Skeletal muscle satellite cell (primary cell): ENCODE measurements at regions not wholly inside any gene's neighbourhood (a gene's known extent, or its start where the extent isn't known, plus 50 kb on each side); places are given as distances from the start of the nearest gene placed in this dataset.
A peak's percentile ranks its signal among the peaks of the same experiment; 100 is the strongest.
"Not testable (repeated sequence)": the region's sequence is repeated elsewhere in the genome, so short reads cannot be mapped to it uniquely, and the experiment has no call there.

ENCODE experiments used
- H3K27me3 ChIP-seq: 2 replicates; pipeline ENCODE4 v1.7.0; 2013; ENCODE audit warnings: low read length; ENCODE audit not compliant: control insufficient read depth, insufficient read depth
- H3K36me3 ChIP-seq: 2 replicates; pipeline ENCODE4 v1.7.0; 2013; ENCODE audit warnings: mild to moderate bottlenecking, control low read depth, low read length; ENCODE audit not compliant: insufficient read depth
- H3K4me1 ChIP-seq: 2 replicates; pipeline ENCODE4 v1.7.0; 2013; ENCODE audit warnings: low read length; ENCODE audit not compliant: control insufficient read depth, insufficient read depth
- H3K4me2 ChIP-seq: 2 replicates; pipeline ENCODE4 v1.7.0; 2013; ENCODE audit warnings: mild to moderate bottlenecking, low read length
- H3K4me3 ChIP-seq: 2 replicates; pipeline ENCODE4 v1.7.0; 2013; ENCODE audit warnings: low read length
- H3K9ac ChIP-seq: 2 replicates; pipeline ENCODE4 v1.7.0; 2013; ENCODE audit warnings: mild to moderate bottlenecking, low read depth, low read length, moderate library complexity
- H3K9me3 ChIP-seq: replicated peaks from 2 replicates; pipeline ENCODE4 v1.7.0; 2013; ENCODE audit warnings: mild to moderate bottlenecking, control low read depth, low read length

- Histone ChIP-seq H3K4me3 (no peak overlapping the region), H3K36me3 (no peaks in the 10 kb centered on the region), H3K9me3 (peaks cover 2% of the 10 kb centered on the region), H3K4me1 (peaks cover 44% of the 10 kb centered on the region), H3K4me2 (no peak overlapping the region), H3K27me3 (no peaks in the 10 kb centered on the region), H3K9ac (no peak overlapping the region)
These were observed 152.6 kb downstream of the COPS8 start for GRCh38 chr2:237238249-237238648.

- Histone ChIP-seq H3K36me3 (no peaks in the 10 kb centered on the region), H3K4me2 (no peak overlapping the region)
These were observed 154.6 kb downstream of the COPS8 start for GRCh38 chr2:237240252-237240651.

GRCh38 chr2:237240868-237241267 is 155.2 kb downstream of the COPS8 start:
- H3K36me3 ChIP-seq, H3K4me2 ChIP-seq, H3K9me3 ChIP-seq, H3K27me3 ChIP-seq, H3K4me3 ChIP-seq, H3K9ac ChIP-seq: not testable (repeated sequence)
- peaks cover 27% of the 10 kb centered on the region for H3K4me1 ChIP-seq

More at GRCh38 chr2:237240252-237240651, 154.6 kb downstream of the COPS8 start:
- peaks cover 2% of the 10 kb centered on the region for H3K9me3 ChIP-seq
- H3K4me3 ChIP-seq: no peak overlapping the region
- peaks cover 33% of the 10 kb centered on the region for H3K4me1 ChIP-seq
- H3K9ac ChIP-seq: no peak overlapping the region
- H3K27me3 ChIP-seq: no peaks in the 10 kb centered on the region

GRCh38 chr2:237242091-237242536 is 156.4 kb downstream of the COPS8 start:
- peaks cover 2% of the 10 kb centered on the region for H3K9me3 ChIP-seq
- no peak overlapping the region for H3K4me3 ChIP-seq
- peaks cover 19% of the 10 kb centered on the region for H3K4me1 ChIP-seq
- no peak overlapping the region for H3K9ac ChIP-seq
- no peak overlapping the region for H3K4me2 ChIP-seq
- H3K27me3 ChIP-seq: no peaks in the 10 kb centered on the region
- H3K36me3 ChIP-seq: no peaks in the 10 kb centered on the region

- H3K9ac ChIP-seq: no peak overlapping the region
- H3K36me3 ChIP-seq: no peaks in the 10 kb centered on the region
- no peaks in the 10 kb centered on the region for H3K27me3 ChIP-seq
- H3K9me3 ChIP-seq: peaks cover 2% of the 10 kb centered on the region
- H3K4me1 ChIP-seq: peaks cover 19% of the 10 kb centered on the region
- H3K4me3 ChIP-seq: no peak overlapping the region
- no peak overlapping the region for H3K4me2 ChIP-seq
These were observed 157.8 kb downstream of the COPS8 start for GRCh38 chr2:237243487-237243886.

- no peaks in the 10 kb centered on the region for H3K27me3 ChIP-seq
- H3K4me2 ChIP-seq: no peak overlapping the region
- H3K4me1 ChIP-seq: peaks cover 19% of the 10 kb centered on the region
- no peaks in the 10 kb centered on the region for H3K36me3 ChIP-seq
- peaks cover 2% of the 10 kb centered on the region for H3K9me3 ChIP-seq
- H3K4me3 ChIP-seq: no peak overlapping the region
- H3K9ac ChIP-seq: no peak overlapping the region
These were observed 158.5 kb downstream of the COPS8 start for GRCh38 chr2:237244178-237244577.

GRCh38 chr2:237244976-237245646 is 159.4 kb downstream of the COPS8 start:
- H3K27me3 ChIP-seq: no peaks in the 10 kb centered on the region
- H3K9me3 ChIP-seq: no peaks in the 10 kb centered on the region
- H3K4me1 ChIP-seq: peaks cover 19% of the 10 kb centered on the region
- H3K4me3 ChIP-seq: no peak overlapping the region
- H3K36me3 ChIP-seq: no peaks in the 10 kb centered on the region
- no peak overlapping the region for H3K4me2 ChIP-seq
- no peak overlapping the region for H3K9ac ChIP-seq

GRCh38 chr2:237250599-237250998 is 163.4 kb downstream of the COL6A3 start:
- H3K4me3 ChIP-seq: no peak overlapping the region
- no peak overlapping the region for H3K4me2 ChIP-seq
- H3K36me3 ChIP-seq: no peaks in the 10 kb centered on the region
- no peak overlapping the region for H3K9ac ChIP-seq
- H3K27me3 ChIP-seq: no peaks in the 10 kb centered on the region
- peaks cover 29% of the 10 kb centered on the region for H3K4me1 ChIP-seq
- no peaks in the 10 kb centered on the region for H3K9me3 ChIP-seq

GRCh38 chr2:237251986-237252385 is 162.0 kb downstream of the COL6A3 start:
- H3K4me1 ChIP-seq: peaks cover 43% of the 10 kb centered on the region

GRCh38 chr2:237253046-237253702 is 160.8 kb downstream of the COL6A3 start:
- Histone ChIP-seq H3K4me3 (no peak overlapping the region), H3K4me1 (peaks cover 55% of the 10 kb centered on the region), H3K36me3 (no peaks in the 10 kb centered on the region), H3K9me3 (no peaks in the 10 kb centered on the region), H3K4me2 (no peak overlapping the region), H3K9ac (no peak overlapping the region), H3K27me3 (no peaks in the 10 kb centered on the region)

More at GRCh38 chr2:237251986-237252385, 162.0 kb downstream of the COL6A3 start:
- no peaks in the 10 kb centered on the region for H3K27me3 ChIP-seq
- H3K4me2 ChIP-seq: no peak overlapping the region
- H3K36me3 ChIP-seq: no peaks in the 10 kb centered on the region
- H3K4me3 ChIP-seq: no peak overlapping the region
- no peaks in the 10 kb centered on the region for H3K9me3 ChIP-seq
- no peak overlapping the region for H3K9ac ChIP-seq

- Histone ChIP-seq H3K9me3 (no peaks in the 10 kb centered on the region), H3K4me3 (no peak overlapping the region), H3K27me3 (no peaks in the 10 kb centered on the region), H3K36me3 (no peaks in the 10 kb centered on the region), H3K9ac (peak overlapping the region; percentile 35), H3K4me1 (peaks cover 58% of the 10 kb centered on the region), H3K4me2 (no peak overlapping the region)
These were observed 159.5 kb downstream of the COL6A3 start for GRCh38 chr2:237254369-237254861.
